CD4-positive, alpha-beta T cell treated with Interleukin-2 at 100 ng/mL for 4 hours (primary cell): ENCODE measurements at regions not wholly inside any gene's neighbourhood (a gene's known extent, or its start where the extent isn't known, plus 50 kb on each side); places are given as distances from the start of the nearest gene placed in this dataset.
"Not testable (repeated sequence)": the region's sequence is repeated elsewhere in the genome, so short reads cannot be mapped to it uniquely, and the experiment has no call there.

Experiments used
- DNase-seq: peaks from one replicate; pipeline ENCODE4 v3.0.0-alpha.2; 2020; ENCODE audit warnings: low spot score

DNA sequence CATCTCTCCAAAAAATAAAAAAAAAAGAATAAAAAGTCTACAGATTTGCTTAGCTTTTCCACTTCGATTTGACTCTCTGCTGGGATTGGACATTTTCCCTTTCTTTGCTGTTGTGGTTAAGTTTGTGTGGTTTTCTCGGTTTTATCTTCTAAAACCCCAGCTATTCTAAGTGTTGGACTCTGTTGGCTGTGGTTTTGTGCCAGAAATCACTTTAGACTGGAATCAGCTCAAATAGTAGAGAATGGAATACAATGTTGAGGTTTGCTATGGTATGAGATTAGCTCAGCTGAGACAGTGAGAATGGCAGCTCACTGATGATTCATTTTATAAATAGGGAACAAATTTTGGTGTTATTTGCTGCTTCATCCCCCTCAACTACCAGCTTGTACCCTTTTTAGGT is 116.0 kb downstream of the BUB3 start:
- no peak for DNase-seq

DNA sequence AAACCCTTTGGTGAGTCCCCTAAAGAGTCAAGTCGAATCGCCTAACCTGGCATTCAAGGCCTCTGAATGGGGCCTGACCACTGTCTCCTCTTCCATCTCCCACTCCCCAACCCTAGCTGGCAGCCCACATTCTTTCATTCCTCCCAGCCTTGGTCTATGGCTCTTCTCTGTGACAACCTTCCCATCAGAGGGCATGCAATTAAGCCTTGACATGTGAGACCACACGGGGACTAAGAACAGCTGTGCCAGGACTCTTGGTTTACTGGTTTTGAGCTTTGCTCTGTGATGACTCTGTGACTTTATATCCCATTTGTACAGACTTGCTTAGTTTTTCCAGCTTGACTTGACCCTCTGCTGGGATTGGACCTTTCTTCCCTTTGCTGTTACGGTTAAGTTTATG is 116.6 kb downstream of the BUB3 start:
- no peak for DNase-seq

GRCh38 chr10:123272171-123272570 is 118.0 kb downstream of the BUB3 start:
- no peak for DNase-seq

GRCh38 chr10:123274306-123275135 is 120.3 kb downstream of the BUB3 start:
- no peak for DNase-seq

- DNase-seq = no peak
These were observed 120.9 kb downstream of the BUB3 start for GRCh38 chr10:123275136-123275564.

GRCh38 chr10:123278445-123278844 is 124.2 kb downstream of the BUB3 start:
- DNase-seq = no peak

GRCh38 chr10:123283371-123283770 is 129.2 kb downstream of the BUB3 start:
- not testable (repeated sequence) for DNase-seq

GRCh38 chr10:123284022-123284421 is 129.8 kb downstream of the BUB3 start:
- DNase-seq = no peak

- DNase-seq = no peak
These were observed 133.5 kb downstream of the BUB3 start for GRCh38 chr10:123287594-123288247.

GRCh38 chr10:123289432-123289831 is 135.2 kb downstream of the BUB3 start:
- DNase-seq = no peak

DNA sequence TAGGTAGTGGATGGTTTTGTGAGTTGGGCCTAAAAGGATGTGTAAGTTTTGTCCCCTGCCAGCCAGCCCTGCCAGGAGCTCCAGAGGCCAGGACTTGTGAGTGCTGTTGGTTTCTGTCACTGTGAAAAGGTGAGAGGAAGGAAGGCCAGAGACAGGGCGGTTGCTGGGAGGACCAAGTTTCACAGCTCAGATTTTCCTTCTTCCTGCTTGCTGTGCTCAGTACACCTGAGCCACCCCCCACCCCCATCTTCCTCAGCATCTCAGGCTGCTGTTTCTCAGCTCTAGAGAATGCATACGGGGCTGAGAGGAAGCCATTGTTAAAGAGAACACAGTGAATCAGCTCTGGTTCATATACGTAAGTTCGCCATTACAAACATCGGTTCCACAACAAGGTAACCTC is 139.9 kb downstream of the BUB3 start:
- no peak for DNase-seq

GRCh38 chr10:123294886-123295285 is 140.7 kb downstream of the BUB3 start:
- DNase-seq = no peak

GRCh38 chr10:123295644-123296043 is 141.4 kb downstream of the BUB3 start:
- DNase-seq = no peak

GRCh38 chr10:123297175-123297574 is 143.0 kb downstream of the BUB3 start:
- no peak for DNase-seq

GRCh38 chr10:123298583-123298982 is 144.4 kb downstream of the BUB3 start:
- DNase-seq = no peak

DNA sequence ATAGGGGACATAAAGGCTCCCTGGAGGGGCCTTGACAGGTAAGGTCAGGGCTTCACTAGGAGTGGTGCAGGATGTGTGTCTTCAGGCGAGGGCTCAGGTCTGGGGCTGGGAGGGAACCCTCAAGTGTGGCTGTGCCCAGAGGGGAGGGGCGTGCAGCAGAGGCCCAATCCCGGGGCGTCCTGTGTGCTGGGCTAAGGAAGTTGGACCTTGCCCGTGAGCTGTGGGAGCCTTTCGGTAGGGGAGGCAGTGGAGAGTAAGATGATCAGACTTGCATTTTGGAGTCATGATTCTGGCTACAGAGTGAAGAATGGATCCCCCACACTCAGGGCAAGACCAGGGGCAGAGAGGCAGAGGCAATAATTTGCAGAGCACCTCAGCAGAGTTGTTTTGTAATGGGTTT is 145.4 kb downstream of the BUB3 start:
- DNase-seq = no peak

- no peak for DNase-seq
These were observed 147.1 kb downstream of the BUB3 start for GRCh38 chr10:123301077-123301857.

- no peak for DNase-seq
These were observed 149.6 kb downstream of the BUB3 start for GRCh38 chr10:123303581-123304337.

DNA sequence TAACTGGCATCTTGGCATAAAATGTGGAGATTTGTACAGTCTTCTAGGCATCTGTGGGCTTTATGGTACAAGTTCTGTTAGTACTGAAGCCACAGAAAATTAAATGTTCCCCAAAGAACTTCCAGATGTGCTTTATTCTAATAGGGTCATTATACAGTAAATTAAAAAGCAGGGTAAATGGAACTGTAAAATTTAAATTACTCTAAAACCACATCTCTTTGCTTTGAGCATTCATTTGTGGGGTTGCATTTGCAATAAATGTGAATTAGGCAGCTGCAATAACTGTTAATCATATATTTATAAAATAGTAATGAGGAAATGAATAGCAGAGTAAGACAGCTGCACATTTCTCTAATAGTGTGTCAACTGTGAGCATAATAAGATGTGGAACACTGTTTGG is 151.5 kb downstream of the BUB3 start:
- no peak for DNase-seq

- no peak for DNase-seq
These were observed 152.1 kb downstream of the BUB3 start for GRCh38 chr10:123306290-123306689.

- no peak for DNase-seq
These were observed 155.5 kb downstream of the BUB3 start for GRCh38 chr10:123309731-123310130.

DNA sequence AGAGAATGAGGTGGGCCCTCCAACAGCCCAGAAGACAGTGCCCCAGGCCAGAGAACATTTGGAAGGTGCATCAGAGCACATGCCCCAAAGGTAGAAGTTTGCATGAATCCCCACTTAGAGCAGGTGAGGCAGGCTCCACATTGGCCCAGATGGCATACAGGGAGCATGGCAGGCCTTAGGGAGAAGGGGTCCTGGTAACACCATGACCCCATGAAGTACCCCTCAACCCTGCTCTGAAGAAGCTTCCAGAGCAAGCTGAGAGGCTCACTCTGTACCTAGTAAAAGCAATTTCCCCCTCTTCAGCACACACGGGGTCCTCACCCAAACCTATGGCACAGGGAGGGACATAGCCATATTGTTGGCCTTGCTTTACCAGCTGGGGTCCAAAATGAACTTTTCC is 162.6 kb downstream of the BUB3 start:
- no peak for DNase-seq
